Ectodermal cell (in vitro differentiated cells): ENCODE measurements at regions not wholly inside any gene's neighbourhood (a gene's known extent, or its start where the extent isn't known, plus 50 kb on each side); places are given as distances from the start of the nearest gene placed in this dataset.

Experiments used
- H3K27ac ChIP-seq: 2 replicates; pipeline ENCODE4 v1.7.0; 2013; ENCODE audit warnings: mild to moderate bottlenecking, low read depth, low read length; ENCODE audit not compliant: insufficient read depth, poor library complexity, severe bottlenecking
- H3K27me3 ChIP-seq: 2 replicates; pipeline ENCODE4 v1.7.0; 2013; ENCODE audit warnings: mild to moderate bottlenecking, low read length; ENCODE audit not compliant: insufficient read depth, control insufficient read depth, poor library complexity, severe bottlenecking
- H3K36me3 ChIP-seq: one replicate; pipeline ENCODE4 v1.7.0; 2013; ENCODE audit warnings: low read length; ENCODE audit not compliant: control insufficient read depth, insufficient read depth
- H3K4me1 ChIP-seq: one replicate; pipeline ENCODE4 v1.7.0; 2013; ENCODE audit warnings: low read length; ENCODE audit not compliant: control insufficient read depth, insufficient read depth
- H3K4me3 ChIP-seq: 2 replicates; pipeline ENCODE4 v1.7.0; 2013; ENCODE audit warnings: low read depth, low read length, control low read depth; ENCODE audit not compliant: insufficient read depth
- H3K9me3 ChIP-seq: 2 replicates; pipeline ENCODE4 v1.7.0; 2013; ENCODE audit warnings: mild to moderate bottlenecking, low read length, moderate library complexity; ENCODE audit not compliant: control insufficient read depth
- WGBS, 2 experiments: methylation state at CpG; one replicate each; pipeline ENCODE4 v1.1.7; 2013; ENCODE audit warnings: missing lambda C conversion rate in 2 of 2; 5-methylcytosine and 5-hydroxymethylcytosine counted together

DNA sequence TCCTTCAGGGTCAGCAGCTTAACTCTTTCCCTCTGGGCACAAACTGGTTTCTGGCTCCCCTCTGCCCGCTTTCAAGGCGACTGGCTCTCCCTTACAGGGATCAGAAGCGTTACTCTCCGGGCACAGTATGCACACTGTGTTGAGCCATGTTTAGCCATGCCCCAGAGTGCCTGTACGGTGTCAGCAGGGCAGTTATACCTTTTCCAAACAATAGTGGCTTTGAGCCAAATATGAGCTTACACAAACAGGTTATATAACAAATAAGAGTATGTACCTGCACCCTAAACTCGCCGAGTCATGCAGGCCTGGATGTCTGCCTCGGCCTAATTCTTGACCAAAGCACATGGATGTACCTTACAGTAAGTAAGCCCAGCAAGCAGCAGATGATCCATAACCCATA, 175.6 kb upstream of the ANKRD28 start:
- Histone ChIP-seq H3K9me3 (no peaks in the 10 kb centered on the region), H3K27ac (no peak overlapping the region), H3K4me1 (peaks cover 8% of the 10 kb centered on the region), H3K36me3 (no peaks in the 10 kb centered on the region), H3K4me3 (no peak overlapping the region), H3K27me3 (no peaks in the 10 kb centered on the region)
- WGBS, 2 experiments: 93 to 94% methylated on average over 8 of the region's 8 CpGs

DNA sequence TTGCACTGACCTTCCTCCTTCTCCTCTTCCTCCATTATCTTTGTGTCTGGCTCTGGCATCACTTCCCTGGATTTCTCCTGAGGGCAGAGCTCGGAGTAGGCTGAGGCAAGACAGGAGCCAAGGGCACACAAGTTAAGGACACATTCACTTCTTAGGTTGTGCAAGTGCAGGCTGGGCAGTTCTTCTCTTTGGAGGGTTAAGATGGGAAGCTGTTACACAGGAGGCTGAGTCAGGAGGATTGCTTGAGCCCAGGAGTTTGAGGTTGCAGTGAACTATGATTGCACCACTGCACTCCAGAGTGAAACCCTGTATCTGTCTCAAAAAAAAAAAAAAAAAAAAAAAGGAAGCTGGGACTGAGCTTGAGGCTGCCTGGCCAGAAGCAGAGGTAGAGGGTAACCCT, 176.2 kb upstream of the ANKRD28 start:
- Histone ChIP-seq H3K36me3 (no peaks in the 10 kb centered on the region), H3K4me3 (no peak overlapping the region), H3K27ac (no peak overlapping the region), H3K27me3 (no peaks in the 10 kb centered on the region), H3K9me3 (no peaks in the 10 kb centered on the region), H3K4me1 (peaks cover 8% of the 10 kb centered on the region)
- WGBS, 2 experiments: 84 to 86% methylated on average over 1 of the region's 1 CpG

DNA sequence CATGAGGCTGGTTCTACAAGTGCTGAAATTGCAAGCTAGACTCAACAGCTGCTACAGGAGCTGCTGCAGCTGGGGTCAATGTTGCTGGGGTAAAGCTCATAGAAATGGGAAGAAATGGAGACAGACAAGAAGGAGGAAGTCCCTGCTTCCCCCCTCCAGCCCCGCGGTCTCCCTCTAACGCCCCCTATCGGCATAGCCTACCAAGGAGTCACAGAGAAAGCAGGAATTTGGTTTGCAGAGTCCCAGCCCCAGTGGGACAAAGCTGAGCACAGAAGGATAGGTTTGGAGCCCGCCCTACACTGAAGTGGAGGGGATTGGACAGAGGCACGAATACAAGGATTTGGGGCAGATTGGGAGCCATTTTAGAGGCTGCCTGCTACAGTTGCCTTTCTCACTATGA, 176.9 kb upstream of the ANKRD28 start:
- 34 to 52% methylated on average over 6 of the region's 6 CpGs for WGBS, 2 experiments
- Histone ChIP-seq H3K4me3 (no peak overlapping the region), H3K36me3 (no peaks in the 10 kb centered on the region)

DNA sequence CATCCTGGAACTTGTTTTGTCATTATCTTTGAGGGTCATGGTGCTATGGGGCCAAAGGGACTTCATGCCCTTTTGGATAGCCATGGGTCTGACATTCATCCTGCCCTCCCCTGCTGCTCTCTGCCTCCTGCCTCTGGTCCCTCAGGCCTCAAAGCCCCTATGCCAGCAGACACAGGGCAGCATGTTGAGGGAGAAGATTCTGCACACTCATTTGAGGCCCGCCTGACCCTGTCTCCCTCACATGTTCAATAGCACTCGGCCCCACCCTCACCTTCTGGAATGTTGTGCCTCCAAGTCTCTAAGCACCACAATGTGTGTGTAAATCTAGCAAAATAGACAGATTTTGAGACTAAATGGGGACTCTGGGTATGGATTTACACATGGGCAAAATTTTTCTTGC, 178.7 kb upstream of the ANKRD28 start:
- H3K9me3 ChIP-seq: no peaks in the 10 kb centered on the region
- WGBS, 2 experiments: 41 to 46% methylated on average over 2 of the region's 2 CpGs
- H3K27ac ChIP-seq: no peak overlapping the region
- peaks cover 8% of the 10 kb centered on the region for H3K4me1 ChIP-seq
- H3K4me3 ChIP-seq: no peak overlapping the region
- H3K36me3 ChIP-seq: no peaks in the 10 kb centered on the region
- no peaks in the 10 kb centered on the region for H3K27me3 ChIP-seq

More for the DNA sequence above, 176.9 kb upstream of the ANKRD28 start:
- H3K27me3 ChIP-seq: no peaks in the 10 kb centered on the region
- H3K27ac ChIP-seq: no peak overlapping the region
- H3K4me1 ChIP-seq: peaks cover 8% of the 10 kb centered on the region
- no peaks in the 10 kb centered on the region for H3K9me3 ChIP-seq

DNA sequence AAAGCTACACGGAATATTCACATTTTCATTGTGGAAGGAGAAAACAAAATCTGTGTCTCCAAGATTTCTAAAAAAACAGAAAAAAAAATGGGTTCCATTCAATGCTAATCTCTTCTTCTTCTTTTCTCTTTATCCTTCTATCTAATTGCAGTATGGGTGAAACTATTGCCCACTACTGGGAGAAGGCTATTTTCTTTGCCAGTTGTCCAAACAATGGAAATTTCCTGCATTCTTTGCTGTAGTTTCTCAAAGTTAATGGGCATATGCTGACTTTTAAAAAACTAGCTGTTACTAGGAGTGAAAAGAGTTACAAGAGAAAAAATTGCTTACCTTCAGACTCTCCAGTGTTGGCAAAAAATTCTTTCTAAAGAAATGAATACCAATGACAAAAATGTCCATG, 179.3 kb upstream of the ANKRD28 start:
- no peak overlapping the region for H3K4me3 ChIP-seq
- peaks cover 8% of the 10 kb centered on the region for H3K4me1 ChIP-seq
- H3K36me3 ChIP-seq: no peaks in the 10 kb centered on the region
- WGBS, 2 experiments: 96 to 100% methylated on average over 1 of the region's 1 CpG
- no peaks in the 10 kb centered on the region for H3K9me3 ChIP-seq
- H3K27me3 ChIP-seq: no peaks in the 10 kb centered on the region
- no peak overlapping the region for H3K27ac ChIP-seq

DNA sequence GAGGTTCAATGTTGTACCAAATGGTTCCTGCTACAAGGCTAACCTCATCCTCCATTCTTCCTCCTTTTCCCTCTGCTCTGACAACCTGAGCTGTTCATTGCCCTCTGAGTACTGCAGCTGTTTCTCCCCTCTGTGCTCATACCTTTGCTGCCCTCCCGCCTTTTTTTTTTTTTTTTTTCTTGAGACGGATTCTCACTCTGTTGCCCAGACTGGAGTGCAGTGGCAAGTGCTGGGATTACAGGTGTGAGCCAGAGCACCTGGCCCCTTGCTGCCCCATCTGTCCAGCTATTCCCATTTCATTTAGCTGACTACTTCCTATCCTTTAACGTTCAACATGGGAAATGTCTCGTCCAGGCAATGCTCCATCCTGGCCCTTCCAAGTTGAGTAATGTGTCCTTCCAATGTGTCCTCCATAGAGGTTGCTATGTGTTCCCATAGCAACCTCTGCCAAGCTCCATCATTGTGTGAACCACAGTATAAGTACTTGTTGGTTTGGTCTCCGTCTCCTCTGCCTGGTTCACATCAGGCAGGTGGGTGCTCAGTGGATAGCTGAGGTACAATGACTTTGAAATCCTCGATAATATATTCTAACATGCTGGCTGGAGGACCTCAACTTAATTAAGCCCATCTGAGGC, 179.9 kb upstream of the ANKRD28 start:
- H3K9me3 ChIP-seq: no peaks in the 10 kb centered on the region
- no peak overlapping the region for H3K4me3 ChIP-seq
- H3K36me3 ChIP-seq: no peaks in the 10 kb centered on the region
- H3K27me3 ChIP-seq: no peaks in the 10 kb centered on the region
- WGBS, 2 experiments: 86 to 87% methylated on average over 6 of the region's 6 CpGs
- no peak overlapping the region for H3K27ac ChIP-seq
- peaks cover 11% of the 10 kb centered on the region for H3K4me1 ChIP-seq

DNA sequence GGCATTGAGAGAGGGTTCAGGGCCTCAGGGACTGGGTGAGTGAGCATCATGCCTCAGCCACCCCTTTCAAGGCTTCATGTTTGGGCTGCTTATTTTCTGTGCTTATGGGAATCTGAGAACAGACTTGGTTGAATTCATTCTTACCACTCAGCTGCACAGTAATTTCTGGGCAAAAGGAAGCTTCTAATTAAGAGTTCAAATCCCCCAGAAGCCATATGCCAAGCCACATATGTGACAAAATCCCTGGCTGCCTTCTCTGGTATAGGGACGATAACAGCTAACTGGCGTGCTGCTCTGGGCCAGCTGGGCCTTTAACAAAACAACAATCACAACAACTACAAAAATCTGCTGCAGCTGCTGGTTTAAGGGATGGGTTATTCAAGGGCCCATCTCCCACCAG, 181.0 kb upstream of the ANKRD28 start:
- H3K27ac ChIP-seq: no peak overlapping the region
- WGBS, 2 experiments: 86 to 98% methylated on average over 2 of the region's 2 CpGs
- H3K9me3 ChIP-seq: no peaks in the 10 kb centered on the region
- no peaks in the 10 kb centered on the region for H3K36me3 ChIP-seq
- H3K27me3 ChIP-seq: no peaks in the 10 kb centered on the region
- H3K4me1 ChIP-seq: peaks cover 20% of the 10 kb centered on the region
- no peak overlapping the region for H3K4me3 ChIP-seq

DNA sequence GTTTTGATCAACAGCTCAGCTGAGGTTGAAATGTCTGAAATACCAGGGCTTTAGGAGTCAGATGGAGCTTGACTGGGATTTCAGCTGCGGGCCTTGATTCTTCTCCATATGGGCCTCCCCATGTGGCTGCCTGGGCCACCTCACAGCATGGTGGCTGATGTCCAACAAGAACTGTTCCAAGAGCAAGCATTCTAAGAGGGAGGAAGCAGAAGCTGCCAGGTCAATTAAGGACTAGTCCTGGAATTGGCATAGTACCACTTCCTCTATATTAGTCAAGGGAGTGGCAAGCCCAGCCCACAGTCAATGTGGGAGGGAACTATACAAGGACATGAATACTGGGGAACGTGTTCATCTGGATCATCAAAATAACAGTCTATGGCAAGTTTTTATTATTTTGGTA, 181.7 kb upstream of the ANKRD28 start:
- 93 to 97% methylated on average over 1 to 2 of the region's 2 CpGs for whole genome bisulfite sequencing, 2 experiments
- no peaks in the 10 kb centered on the region for H3K36me3 ChIP-seq
- H3K4me3 ChIP-seq: no peak overlapping the region
- H3K27ac ChIP-seq: no peak overlapping the region
- no peaks in the 10 kb centered on the region for H3K27me3 ChIP-seq
- peaks cover 20% of the 10 kb centered on the region for H3K4me1 ChIP-seq
- no peaks in the 10 kb centered on the region for H3K9me3 ChIP-seq

DNA sequence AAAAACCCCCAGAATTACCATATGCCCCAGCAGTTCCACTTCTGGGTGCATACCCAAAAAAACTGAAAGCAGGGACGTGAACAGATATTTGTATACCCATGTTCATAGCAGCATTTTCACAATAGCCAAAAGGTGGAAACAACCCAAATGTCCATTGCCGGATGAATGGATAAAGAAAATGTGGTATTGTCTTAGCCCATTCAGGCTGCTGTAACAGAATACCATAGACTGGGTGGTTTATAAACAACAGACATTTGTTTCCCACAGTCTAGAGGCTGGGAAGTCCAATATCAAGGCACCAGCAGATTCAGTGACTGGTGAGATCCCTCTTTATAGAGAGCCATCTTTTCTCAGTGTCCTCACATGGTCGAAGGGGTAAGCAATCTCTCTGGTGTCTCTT, 182.1 kb upstream of the ANKRD28 start:
- no peaks in the 10 kb centered on the region for H3K9me3 ChIP-seq
- no peak overlapping the region for H3K4me3 ChIP-seq
- H3K36me3 ChIP-seq: no peaks in the 10 kb centered on the region
- H3K27ac ChIP-seq: no peak overlapping the region
- WGBS, 2 experiments: 86 to 95% methylated on average over 3 of the region's 3 CpGs
- H3K27me3 ChIP-seq: no peaks in the 10 kb centered on the region
- peaks cover 20% of the 10 kb centered on the region for H3K4me1 ChIP-seq

DNA sequence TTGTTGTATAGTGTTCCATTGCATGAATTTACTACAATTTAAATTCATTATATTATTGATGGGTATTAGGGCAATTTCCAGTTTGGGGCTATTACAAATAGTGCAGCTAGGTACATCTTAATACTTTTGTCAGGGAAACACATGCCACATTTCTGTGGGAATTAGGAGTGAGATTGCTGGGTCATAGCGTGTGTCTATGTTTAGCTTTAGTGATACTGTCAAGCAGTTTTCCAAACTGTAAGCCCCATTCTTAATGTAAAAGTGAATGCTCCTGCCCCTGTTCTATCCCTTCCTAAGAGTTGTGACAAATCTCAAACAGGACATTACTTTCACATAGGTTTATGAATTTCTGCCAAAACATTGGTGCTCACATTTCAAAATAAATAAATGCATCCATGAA, 184.5 kb upstream of the ANKRD28 start:
- H3K4me1 ChIP-seq: peaks cover 12% of the 10 kb centered on the region
- 75 to 100% methylated on average over 1 of the region's 1 CpG for WGBS, 2 experiments
- no peaks in the 10 kb centered on the region for H3K27me3 ChIP-seq
- H3K27ac ChIP-seq: no peak overlapping the region
- no peaks in the 10 kb centered on the region for H3K36me3 ChIP-seq
- H3K4me3 ChIP-seq: no peak overlapping the region
- no peaks in the 10 kb centered on the region for H3K9me3 ChIP-seq
